Muscle of back (tissue), 3 donors: ENCODE measurements at regions not wholly inside any gene's neighbourhood (a gene's known extent, or its start where the extent isn't known, plus 50 kb on each side); places are given as distances from the start of the nearest gene placed in this dataset.
A peak's percentile ranks its signal among the peaks of the same experiment; 100 is the strongest.

ENCODE experiments used
- DNase-seq, 3 donors: peaks; one replicate each; pipeline versions ENCODE4 v3.0.0 to v3.0.0-alpha.2; 2013

DNA sequence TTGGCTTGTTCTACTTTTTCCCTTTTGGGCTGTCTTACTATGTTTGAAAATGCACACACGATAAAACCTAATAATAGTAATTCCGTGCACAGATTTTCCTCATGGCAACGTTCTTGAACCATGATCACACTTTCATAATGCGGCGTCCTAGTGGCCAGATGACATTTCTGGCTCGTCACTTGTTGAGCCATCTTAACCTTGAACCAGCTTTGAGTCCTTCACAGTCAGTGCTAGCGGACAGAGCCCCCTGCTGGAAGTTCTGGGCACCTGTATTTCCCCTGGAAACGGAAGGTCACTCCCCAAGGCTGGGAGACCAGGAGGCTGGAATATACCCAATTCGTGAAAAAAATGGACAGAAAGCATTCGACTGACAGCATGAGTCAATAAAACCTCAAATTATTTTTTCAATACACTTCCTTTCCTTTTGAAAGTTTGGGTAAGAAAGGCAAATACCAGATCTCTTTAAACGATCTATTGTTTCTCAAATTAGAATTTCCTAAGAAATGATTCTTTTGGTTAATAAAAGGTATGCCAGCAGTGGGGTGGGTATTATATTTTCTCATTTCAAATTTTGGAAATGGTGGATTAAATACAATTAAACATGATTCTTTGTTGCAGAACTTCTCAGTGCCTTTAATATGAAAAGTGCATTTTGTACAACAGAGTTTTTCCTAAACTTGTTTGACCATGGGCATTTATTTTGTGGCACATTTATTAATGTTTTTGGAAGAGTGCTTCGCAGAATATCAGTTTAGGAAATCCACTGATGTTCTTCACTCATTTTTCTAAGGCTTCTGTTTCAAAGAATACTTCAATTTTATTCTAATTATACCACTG, 542.3 kb downstream of the QKI start:
- peak in 2 of 3 donors; percentile 60 to 75 for DNase-seq

DNA sequence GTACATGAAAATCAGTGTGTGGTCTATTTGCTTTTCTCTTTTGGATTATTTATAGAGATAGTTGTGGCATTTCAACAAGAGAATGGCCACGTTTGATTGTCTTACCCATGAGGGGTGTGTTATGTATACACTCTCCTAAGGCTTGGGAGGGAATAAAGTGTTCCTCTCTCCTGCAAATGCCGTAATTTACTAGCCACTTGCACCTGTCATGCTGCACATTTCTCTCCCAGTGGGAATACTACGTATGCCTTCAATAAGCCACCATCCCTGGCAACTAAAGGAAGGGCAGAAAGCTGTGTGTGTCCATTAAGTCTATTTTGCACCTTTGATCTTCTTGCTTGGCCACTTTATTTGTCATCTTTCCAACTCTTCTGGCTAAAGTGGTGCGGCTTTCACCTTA, 541.2 kb downstream of the QKI start:
- no peak for DNase-seq

DNA sequence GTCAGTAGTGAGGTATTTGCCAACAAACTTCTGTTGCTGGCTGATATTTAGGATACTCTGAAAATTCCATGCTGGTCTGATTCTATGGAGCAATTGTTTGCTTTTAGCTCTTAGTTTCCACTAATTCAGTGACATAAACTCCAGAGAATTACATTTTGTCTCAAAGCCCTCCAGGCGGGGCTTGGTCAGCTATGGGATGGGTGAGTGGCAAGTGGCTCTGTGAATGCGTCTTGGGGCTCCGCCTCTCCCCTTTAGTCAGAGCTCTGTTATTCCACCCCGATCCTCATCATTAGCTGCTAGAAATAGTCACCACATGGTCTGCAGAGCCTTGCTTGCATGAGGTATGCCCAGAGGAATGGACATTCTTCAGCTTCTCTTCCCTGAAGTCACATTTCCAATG, 540.6 kb downstream of the QKI start:
- peak in 2 of 3 donors; percentile 70 to 83 for DNase-seq

DNA sequence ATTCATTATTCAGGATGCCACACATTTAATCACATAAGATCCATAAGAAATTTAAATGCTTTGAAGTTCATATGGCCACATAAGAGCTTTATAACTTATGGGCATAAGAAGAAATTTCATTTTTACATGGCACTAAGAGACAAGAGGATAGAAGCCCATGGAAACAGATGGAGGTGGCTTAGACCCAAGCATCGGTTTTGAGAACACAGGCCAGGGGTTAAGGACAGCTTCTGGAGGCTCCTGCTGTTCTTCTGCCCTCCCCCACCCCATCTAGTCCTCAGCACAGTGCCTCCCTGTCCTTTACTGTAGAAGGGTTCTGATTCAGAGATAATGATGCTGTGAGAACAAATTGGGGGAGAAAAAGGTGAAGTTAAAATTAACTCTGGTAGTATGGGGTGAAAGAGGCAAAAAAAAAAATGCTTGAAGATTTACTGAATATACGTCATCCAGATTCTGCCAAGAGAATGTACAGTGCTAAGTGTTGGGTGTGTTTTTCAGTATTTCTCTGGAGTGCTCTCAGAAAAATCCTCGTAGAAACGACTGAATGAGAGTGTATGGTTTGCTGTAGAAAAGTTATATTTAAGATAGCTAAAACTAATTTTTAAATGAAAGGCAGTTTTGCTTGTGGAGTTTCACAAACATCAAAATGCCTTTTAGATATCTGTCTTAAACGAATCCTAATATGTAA, 539.7 kb downstream of the QKI start:
- peak in 1 of 3 donors; percentile 57 for DNase-seq

DNA sequence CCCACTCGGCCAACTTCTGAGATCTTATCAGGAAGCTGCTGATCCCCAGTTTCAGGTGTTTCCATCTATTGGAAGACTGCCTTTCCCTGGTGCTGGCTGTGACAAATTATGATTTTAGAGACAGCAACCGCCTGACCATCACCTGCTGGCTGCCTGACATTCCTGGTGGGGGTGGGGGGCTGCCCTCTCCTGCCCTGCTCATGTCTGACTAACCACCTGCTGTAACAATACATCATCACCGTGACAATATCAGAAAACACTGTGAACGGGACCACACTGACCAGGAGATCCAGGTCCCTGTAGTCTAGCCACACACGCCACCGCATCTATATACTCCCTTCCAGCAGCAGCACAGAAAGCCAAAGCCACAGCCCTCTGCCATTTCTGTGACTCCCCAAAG, 537.5 kb downstream of the QKI start:
- no peak for DNase-seq

DNA sequence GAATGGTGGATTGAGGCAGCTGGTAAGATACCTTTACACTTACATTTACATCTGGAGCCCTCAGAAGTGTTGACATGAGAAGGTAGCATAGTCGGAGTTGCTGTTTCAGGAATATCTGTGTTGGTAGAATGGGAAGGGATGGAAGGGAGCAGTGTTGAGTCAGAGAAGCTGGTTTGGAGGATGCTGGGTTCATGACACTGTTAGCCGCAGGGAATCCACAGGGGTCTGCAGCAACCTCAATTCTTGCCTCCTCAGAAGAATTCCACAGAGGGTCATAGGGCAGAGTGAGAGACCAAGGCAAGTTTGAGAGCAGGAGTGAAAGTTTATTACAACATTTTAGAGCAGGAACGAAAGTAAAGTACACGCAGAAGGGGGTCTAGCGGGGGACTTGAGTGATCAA, 536.8 kb downstream of the QKI start:
- DNase-seq = no peak

DNA sequence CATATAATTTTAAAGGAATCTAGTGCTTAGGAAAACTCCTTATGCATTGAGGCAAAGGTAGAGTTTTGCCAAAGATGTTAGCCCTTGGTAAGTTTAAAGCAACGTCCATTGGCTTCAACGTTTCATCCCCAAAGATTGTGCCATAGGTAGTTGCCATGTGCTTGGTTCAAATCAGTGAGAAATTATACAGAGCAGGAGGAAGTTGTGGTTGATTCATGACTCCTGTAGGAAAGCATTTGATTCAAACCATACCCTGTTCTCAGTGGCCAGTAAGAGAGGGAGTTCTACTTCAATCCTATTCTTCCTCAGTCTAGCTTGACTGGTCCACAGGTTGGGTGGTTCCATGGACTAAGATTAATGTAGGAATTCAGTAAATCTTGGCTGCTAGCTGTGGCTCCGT, 535.6 kb downstream of the QKI start:
- DNase-seq = no peak

DNA sequence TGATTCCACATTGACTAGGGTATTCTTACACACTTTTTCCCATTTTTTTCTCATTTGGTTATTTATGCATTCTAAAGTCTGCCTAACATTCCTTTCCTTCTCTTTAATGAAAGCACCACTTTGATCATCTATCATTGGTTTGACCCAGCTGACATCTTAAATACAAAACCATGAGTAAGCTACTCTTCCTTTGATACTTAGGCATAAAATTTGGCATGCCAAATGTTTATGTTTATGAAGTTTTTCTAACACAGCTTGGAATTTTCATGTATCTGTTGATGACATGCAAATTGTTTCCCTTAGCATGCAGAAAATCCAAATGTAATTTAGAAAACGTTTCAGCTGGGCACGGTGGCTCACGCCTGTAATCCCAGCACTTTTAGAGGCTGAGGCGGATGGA, 534.9 kb downstream of the QKI start:
- DNase-seq = no peak

DNA sequence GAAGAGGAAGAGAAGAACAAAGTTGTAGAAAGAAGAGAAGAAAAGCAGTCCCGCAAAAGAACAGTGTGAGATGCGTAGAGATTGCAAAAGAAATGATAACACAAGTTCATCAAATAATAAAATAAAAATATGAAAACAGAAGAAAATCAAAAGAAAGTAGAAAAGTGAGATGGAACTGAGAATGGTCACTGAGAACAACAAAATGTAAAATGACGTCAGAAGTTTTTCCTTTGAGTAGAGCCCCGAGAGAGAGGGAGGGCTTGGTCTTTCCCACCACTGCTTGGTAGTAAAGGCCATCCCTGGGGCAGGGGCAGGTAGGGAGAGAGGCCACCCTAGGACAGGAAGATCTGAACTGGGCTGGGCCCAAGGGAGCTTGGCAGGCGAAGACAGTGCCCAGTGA, 533.7 kb downstream of the QKI start:
- no peak for DNase-seq

DNA sequence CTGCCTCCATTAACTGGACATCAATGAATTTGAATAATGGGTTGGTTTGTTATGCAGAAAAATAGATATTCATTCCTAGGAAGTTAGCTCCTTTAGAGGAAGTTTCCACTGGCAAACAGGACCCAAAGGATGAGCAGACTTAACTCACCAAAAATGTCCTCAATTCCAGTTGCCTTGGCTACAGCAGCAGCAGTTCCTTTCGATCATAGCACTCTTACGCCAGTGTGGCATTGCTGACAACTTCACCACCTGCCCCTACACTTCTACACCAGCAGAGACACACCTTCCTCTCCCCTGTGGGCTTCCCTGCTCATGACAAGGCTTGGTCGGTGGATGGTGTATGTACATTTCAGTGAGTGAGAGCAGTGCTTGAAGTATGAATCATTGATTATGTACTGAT, 532.8 kb downstream of the QKI start:
- DNase-seq = no peak

DNA sequence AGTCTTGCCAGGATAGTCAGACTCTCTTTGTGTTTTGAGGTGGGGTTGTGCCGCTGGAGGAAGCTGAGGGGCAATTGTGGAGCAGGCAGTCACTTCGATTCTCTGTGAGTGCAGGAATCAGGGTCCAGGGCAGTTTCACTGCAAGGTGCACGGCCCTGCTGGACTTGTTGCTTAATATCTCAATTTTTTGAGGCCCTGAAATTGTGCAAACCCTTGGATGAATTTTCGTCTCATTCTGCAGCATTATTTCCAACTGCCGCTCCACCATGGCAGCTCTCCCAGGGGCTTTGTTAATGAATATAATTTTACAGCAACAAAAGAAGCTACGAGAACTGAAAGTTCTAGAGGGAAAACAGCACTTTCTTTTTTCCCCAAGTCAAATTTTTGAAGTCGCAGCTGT, 531.9 kb downstream of the QKI start:
- no peak for DNase-seq

DNA sequence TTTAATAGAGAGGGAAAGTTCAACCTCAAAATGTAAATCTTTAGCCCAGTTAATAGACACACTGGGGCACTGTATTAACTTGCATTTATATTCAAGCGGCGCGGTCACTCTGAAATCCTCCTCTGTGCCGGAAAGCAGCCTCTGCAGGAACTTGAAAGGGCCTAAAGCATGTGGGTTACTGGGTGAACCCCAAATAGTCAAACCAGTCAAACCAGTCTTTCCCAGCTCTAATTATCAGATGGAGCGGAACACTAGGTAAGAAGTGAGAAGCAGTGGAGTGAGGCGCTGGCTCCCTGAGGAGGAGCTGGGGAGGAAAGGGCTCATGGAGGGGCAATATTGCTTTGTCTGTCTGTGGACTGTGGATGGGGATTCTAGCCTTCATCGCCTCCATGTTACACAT, 531.3 kb downstream of the QKI start:
- DNase-seq = no peak

DNA sequence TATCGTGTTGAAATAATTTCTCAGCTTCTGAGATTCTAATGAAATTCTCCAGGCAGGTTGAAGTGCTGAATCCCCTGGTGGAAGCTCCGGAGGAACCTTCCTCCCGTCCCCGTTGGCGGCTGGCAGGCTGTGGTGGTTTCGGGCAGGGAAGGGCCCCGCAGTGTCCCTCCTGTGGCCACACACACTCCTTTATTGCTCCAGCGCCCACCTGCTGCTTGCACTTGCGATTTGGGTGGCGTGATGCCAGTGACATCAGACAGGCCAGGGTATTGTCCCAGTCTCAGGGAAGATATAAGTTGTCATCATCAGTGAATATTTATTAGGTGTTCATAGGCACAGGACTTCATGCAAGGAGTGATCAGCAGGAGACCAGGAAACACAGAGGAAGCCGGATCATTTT, 530.4 kb downstream of the QKI start:
- peak in 2 of 3 donors; percentile 41 to 54 for DNase-seq

DNA sequence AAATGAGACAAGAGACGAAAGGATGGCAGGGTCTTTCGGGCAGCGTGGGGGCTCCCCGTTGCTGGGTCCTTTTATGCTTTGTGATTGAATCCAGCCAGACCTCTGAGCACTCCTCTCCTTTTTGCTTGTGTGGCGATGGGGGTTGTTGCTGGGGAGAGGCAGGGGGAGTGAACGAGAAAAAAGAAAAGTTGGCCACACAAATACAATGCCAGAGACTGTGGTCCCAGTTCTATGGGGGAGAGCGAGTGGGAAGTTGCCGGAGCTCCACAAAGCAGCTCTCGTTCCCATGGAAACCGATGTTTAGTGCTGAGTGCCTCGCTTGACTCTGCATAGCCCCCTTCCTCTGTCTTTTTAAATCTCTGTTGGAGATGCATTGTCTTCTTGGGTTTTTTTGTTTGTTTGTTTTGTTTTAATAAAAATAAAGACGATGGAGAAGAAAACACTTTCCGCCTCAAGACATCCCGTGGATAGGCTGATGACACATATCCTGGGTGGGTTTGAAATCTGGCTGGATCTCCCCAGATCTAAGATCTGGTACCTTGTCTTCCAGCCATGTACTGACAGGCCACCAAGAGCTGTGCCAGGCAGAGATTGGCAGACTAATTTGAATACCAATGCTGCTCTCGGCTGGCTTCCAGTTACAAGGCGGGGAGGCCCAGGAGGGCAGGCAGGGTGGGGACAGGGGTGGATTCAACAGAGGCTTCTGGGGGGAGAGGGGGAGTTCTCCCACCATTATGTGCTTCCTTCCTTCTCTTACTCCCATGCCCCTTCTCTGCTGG, 529.3 kb downstream of the QKI start:
- peak in 2 of 3 donors; percentile 73 to 85 for DNase-seq

DNA sequence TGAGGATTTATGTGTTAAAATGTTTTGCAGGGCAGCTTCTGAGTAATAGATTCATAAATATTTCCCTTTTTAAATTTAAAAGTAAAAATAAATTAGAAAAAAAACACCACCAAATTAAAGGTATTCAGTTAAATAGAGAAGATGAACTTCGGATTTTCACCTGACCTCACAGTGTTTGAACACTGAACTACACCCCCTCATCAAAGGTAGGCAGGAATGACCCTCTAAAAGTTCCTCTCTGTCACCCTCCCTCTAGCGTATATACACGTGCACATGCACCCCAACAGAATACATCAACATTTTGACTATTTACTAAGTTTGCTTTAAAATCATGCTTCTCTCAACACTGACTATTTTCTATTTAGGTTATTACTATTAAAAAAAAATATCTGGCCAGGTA, 528.3 kb downstream of the QKI start:
- no peak for DNase-seq

DNA sequence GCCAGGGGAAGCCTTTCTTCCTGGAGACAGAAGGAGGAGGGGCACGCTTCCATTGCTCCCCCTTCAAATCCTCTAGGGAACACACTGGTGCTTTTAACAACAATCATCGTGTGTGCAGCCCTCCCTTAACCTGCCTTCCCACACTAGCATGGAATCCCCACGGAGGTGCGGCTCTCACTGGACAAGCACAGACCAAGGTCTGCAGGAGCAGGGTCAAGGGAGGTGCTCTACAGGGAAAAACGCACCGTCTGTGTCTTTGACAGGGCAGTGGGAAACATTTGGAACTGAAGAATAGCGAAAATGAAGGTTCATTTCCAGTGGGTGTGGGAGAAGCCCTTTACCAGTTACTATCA, 527.1 kb downstream of the QKI start:
- no peak for DNase-seq

DNA sequence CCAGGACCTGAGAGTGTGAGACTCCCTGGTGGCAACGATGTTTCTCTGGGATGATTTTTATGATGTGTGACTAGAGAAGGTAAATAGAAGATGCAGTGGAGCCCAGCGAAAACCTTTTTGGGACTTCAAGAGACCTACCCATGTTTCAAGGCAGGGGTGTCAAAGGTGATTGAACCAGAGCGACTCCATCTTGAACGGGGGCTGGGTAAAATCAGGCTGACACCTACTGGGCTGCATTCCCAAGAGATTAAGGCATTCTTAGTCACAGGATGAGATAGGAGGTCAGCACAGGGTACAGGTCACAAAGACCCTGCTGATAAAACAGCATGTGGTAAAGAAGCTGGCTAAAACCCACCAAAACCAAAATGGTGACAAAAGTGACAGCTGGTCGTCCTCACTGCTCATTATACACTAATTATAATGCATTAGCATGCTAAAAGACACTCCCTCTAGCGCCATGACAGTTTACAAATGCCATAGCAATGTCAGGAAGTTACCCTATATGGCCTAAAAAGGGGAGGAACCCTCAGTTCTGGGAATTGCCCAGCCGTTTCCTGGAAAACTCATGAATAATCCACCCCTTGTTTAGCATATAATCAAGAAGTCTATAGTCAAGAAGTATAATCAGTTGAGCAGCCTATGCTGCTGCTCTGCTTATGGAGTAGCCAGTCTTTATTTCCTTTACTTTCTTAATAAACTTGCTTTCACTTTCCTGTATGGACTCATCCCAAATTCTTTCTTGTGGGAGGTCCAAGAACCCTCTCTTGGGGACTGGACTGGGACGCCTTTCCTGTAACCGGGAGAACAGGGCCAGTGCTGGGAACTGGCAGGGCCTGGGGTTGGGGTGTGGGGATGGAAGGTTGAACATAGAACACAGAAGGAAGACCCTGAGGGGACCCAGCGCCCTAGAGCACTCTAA, 526.4 kb downstream of the QKI start:
- peak in 2 of 3 donors; percentile 47 to 68 for DNase-seq

DNA sequence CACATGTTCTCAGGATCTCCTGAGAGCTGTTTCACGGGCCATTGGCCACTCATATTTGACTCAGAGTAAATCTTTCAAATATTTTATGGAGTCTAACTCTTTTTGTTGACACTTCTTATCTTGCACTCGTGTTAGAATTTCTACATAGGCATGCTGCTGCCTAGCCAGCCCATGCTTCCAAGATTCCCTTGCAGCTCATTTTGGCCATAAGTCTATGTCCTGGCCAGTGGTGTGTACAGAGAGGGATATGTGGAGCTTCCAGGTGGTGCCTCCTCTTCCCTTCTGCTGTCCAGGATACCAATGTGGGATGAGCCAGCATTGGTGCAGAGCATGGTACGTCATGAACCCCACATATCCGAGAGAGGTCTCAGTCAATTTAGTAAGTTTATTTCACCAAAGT, 522.6 kb downstream of the QKI start:
- no peak for DNase-seq

DNA sequence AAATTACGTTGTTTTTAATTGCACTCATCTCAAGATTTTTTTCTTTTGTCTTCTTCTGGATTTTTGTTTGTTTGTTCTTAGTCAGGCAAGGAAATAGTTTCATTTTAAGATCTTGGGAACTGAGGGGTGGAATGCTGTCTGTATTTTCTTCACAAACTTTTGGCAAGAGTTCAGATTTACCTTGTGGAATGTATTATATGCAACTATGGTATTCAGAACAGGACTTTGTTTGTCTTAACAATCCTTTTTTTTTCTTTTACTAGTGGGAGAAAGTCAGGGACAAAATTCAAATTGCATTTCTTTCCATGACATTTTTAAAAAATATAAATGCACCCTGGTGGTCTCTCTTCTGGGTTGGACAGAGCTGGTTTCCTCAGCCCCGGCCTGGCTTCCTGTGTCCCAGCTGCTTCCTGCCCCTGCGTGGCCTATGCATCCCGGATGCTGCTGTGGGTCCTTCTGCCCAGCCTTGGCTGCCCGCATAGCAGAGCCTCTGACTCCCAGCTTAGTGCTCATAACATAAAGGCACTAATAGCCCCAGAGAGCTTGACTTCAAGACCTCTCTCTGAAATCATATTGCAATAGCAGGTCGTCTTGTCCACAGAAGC, 520.7 kb downstream of the QKI start:
- DNase-seq = no peak

DNA sequence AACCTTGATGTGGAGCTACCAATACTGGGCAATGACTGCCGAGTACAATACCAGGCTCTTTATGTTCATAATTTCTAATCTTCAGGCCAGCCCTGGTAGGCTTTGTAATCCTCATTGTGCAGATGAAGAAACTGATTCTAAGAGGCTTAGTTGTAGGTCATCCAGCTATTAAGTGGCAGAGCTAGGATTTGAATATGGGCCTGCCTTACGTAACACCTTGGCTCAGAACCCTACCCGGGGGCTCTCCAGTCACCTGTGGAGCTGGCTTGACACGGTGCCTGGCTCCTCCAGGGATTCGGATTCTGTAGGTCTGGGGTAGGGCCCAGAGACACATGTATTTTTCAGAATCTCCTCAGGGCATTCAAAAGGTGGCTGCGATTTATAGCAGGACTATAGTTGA, 515.5 kb downstream of the QKI start:
- no peak for DNase-seq

DNA sequence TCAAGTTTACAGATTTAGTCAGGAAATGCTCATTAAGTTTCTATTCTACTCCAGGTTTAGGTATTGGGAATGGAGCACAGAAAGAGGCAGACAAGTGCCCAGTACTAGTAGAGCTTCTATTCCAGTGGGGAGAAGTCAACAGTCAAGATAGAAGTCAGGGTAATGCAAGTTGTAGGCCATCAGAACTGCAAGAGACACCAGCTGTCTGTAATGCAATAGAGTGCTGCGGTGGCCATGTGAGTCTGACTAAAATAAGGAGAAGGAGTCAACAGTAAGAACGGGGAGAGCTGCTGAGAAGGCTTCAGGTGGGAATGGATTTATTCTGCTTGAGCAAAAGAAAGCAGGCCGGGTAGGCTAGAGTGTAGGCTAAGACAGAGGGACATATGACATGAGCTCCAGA, 515.0 kb downstream of the QKI start:
- no peak for DNase-seq
